ENCODE measurements at regions not wholly inside any gene's neighbourhood (a gene's known extent, or its start where the extent isn't known, plus 50 kb on each side); places are given as distances from the start of the nearest gene placed in this dataset.

DNA sequence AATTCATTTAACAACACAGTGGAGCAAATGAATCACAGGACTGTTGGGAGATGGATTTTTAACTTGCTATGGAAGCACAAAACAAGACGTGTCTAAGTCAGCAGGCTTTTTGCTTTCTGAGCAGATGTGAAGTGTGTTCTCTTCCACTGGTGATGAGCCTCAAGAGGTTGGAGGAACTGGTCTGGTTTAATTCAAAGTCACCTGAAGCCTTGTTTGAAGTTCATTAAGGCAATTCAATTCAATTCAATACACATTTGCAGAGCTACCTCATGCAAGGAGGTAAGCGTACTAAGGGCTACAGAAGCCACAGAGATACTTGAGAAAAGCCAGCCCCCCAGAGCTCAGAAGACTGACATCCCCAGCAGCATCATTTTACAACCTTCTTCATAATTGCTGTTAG lies 68.4 kb upstream of the PALS2 start:
- DNase-seq (ENCODE audit: extremely low read depth, low read depth): no peak
- TF ChIP-seq CTCF (IDR thresholded peaks at IDR 0.05; ENCODE audit: low read depth, low read length): no peak

- DNase-seq (ENCODE audit: extremely low read depth, low read depth): no peak
- no peak for TF ChIP-seq CTCF (IDR thresholded peaks at IDR 0.05; ENCODE audit: low read depth, low read length)
Observed at GRCh38 chr7:24505968-24506367, 67.3 kb upstream of the PALS2 start.

DNA sequence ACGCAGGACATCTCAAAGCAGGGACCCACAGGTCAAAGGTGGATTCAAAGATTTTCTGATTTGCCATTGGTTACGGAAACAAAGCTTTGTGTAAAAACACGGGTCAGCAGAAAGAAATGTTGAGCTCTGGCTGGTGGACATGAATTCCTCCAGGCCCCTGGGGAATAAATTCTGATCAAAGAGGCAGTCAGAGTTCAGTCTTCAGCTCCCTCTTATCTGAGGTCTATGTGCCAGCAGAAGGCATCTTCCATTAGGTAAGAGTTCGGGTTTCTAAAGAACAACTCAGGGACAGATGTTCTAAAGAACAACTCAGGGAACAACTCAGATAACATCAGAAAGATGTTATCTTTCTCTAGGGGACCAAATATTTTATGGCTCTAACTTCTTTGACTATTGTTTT lies 64.9 kb upstream of the PALS2 start:
- no peak for DNase-seq (ENCODE audit: extremely low read depth, low read depth)
- no peak for TF ChIP-seq CTCF (IDR thresholded peaks at IDR 0.05; ENCODE audit: low read depth, low read length)

DNA sequence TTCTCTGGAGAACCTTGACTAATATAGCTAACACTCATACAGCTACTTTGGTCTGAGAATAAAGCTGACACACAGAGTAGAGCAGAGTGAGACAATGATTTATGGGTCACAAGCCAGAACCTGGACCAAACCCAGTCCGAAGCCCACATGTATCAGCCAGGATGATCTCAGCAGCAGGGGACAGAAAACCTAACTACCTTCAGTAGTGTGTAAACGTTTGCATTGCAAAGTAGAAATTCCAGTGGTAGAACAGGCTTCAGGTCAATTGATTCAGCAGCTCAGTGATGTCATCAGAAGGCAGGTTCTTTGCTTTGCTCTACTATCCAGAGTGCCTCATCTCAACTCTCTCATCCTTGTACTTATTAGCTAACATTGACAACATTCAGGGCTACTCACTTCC lies 62.5 kb upstream of the PALS2 start:
- no peak for TF ChIP-seq CTCF (IDR thresholded peaks at IDR 0.05; ENCODE audit: low read depth, low read length)
- DNase-seq (ENCODE audit: extremely low read depth, low read depth): no peak

- no peak for TF ChIP-seq CTCF (IDR thresholded peaks at IDR 0.05; ENCODE audit: low read depth, low read length)
Observed at GRCh38 chr7:24517166-24517565, 56.1 kb upstream of the PALS2 start.

DNA sequence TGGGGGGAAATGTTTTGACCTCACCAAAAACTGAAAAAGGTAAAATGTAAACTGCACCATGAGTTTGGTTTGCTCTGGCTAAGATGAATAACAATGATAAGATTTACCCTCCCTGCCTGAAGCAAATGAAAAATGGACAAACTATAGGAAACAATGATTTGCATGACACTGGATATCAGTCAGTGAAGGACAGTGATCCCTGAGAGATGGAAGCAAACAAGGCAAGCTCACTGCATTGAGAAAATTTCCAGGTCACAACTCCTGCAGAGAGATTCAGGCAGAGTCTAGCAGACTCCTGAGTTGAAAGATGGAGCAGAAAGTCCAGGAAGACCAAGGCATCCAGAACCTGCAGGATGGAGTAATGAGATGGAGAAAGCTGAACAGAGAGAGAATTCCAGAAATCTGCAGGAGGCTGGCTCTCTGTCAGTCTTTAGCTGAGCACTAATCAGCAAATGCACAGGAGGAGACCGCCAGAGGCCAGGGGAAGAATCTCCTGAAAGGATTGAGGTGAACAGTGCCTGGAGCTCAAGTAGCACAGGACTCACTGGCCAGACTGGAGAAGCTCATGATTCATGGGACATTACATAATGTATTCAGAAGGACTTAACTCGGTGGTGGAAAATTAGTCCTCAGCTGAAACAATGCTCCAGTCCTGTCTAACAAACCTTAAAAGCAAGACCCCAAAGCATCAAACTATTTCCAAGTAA lies 51.2 kb upstream of the PALS2 start:
- DNase-seq (ENCODE audit: extremely low read depth, low read depth): no peak
- no peak for TF ChIP-seq CTCF (IDR thresholded peaks at IDR 0.05; ENCODE audit: low read depth, low read length)

More at GRCh38 chr7:24517166-24517565, 56.1 kb upstream of the PALS2 start:
- DNase-seq (ENCODE audit: extremely low read depth, low read depth): no peak

Data from AG09319 (cell line).